MM.1S (cell line): ENCODE measurements at regions not wholly inside any gene's neighbourhood (a gene's known extent, or its start where the extent isn't known, plus 50 kb on each side); places are given as distances from the start of the nearest gene placed in this dataset.

Experiments
- CTCF ChIP-seq: fragments of 300-600 bp; sonication (generic); IDR thresholded peaks from 2 replicates; pipeline ENCODE4 v1.5.1; 2016; ENCODE audit warnings: antibody characterized with exemption, low read length, mixed read lengths
- EZH2 ChIP-seq: fragments of 300-600 bp; sonication (generic); optimal IDR thresholded peaks from 2 replicates; pipeline ENCODE3; 2017; ENCODE audit warnings: low read depth, mild to moderate bottlenecking, antibody characterized with exemption, low read length, mixed read lengths
- EZH2phosphoT487 ChIP-seq: fragments of 300-600 bp; sonication (generic); IDR thresholded peaks from 2 replicates; pipeline ENCODE4 v1.6.1; 2018; ENCODE audit warnings: antibody characterized with exemption, low read length

DNA sequence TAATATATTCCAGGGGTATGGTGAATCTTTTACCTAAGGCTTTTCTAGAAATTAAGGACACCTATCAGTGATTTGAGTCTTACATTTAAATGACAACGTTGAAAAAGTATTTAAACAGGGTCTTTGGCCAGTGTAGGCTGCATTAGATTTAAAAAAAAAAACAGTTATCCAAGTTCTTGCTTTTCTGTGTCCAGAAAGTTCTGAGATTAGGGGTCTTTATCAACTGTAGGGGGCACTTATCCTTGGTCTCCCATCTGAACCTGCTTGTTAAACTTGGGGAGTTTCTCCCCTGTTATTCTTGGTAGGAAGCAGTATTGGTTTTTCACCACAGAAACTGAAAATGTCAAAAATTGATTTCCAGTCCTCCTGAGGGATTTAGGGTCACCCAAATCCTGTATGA, 155.9 kb upstream of the ZNF217 start:
- TF ChIP-seq EZH2 (no peak), CTCF (no peak), EZH2phosphoT487 (no peak)
